ENCODE measurements at regions not wholly inside any gene's neighbourhood (a gene's known extent, or its start where the extent isn't known, plus 50 kb on each side); places are given as distances from the start of the nearest gene placed in this dataset.

GRCh38 chr2:211086049-211086448 lies 529.6 kb downstream of the CPS1 start:
- H3K9me3 ChIP-seq, result no peaks in the 10 kb centered on the region
- 72 to 79% methylated on average over 3 of the region's 3 CpGs for WGBS, 2 donors
- no peak overlapping the region for H3K4me3 ChIP-seq
- H3K36me3 ChIP-seq, result no peaks in the 10 kb centered on the region
- no peaks in the 10 kb centered on the region for H3K4me1 ChIP-seq
- no peaks in the 10 kb centered on the region for H3K27me3 ChIP-seq
- H3K27ac ChIP-seq, result no peak overlapping the region
- TF ChIP-seq POLR2A (IDR thresholded peaks at IDR 0.05), result no peak
- TF ChIP-seq, protein P1, sequence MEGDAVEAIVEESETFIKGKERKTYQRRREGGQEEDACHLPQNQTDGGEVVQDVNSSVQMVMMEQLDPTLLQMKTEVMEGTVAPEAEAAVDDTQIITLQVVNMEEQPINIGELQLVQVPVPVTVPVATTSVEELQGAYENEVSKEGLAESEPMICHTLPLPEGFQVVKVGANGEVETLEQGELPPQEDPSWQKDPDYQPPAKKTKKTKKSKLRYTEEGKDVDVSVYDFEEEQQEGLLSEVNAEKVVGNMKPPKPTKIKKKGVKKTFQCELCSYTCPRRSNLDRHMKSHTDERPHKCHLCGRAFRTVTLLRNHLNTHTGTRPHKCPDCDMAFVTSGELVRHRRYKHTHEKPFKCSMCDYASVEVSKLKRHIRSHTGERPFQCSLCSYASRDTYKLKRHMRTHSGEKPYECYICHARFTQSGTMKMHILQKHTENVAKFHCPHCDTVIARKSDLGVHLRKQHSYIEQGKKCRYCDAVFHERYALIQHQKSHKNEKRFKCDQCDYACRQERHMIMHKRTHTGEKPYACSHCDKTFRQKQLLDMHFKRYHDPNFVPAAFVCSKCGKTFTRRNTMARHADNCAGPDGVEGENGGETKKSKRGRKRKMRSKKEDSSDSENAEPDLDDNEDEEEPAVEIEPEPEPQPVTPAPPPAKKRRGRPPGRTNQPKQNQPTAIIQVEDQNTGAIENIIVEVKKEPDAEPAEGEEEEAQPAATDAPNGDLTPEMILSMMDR (IDR thresholded peaks at IDR 0.05), result no peak
- TF ChIP-seq EP300 (IDR thresholded peaks at IDR 0.05), result no peak
- DNase-seq (ENCODE audit: low spot score in 2 of 2), result no peak

GRCh38 chr2:211089127-211089526 lies 532.7 kb downstream of the CPS1 start:
- Histone ChIP-seq H3K27me3 (no peaks in the 10 kb centered on the region), H3K27ac (no peak overlapping the region), H3K4me1 (no peaks in the 10 kb centered on the region), H3K9me3 (no peaks in the 10 kb centered on the region), H3K36me3 (no peaks in the 10 kb centered on the region), H3K4me3 (no peak overlapping the region)
- DNase-seq (ENCODE audit: low spot score in 2 of 2), result no peak
- TF ChIP-seq, protein P1 (IDR thresholded peaks at IDR 0.05), result no peak
- TF ChIP-seq POLR2A (IDR thresholded peaks at IDR 0.05), result no peak
- TF ChIP-seq EP300 (IDR thresholded peaks at IDR 0.05), result no peak
- WGBS, 2 donors, result 59 to 62% methylated on average over 3 of the region's 3 CpGs

DNA sequence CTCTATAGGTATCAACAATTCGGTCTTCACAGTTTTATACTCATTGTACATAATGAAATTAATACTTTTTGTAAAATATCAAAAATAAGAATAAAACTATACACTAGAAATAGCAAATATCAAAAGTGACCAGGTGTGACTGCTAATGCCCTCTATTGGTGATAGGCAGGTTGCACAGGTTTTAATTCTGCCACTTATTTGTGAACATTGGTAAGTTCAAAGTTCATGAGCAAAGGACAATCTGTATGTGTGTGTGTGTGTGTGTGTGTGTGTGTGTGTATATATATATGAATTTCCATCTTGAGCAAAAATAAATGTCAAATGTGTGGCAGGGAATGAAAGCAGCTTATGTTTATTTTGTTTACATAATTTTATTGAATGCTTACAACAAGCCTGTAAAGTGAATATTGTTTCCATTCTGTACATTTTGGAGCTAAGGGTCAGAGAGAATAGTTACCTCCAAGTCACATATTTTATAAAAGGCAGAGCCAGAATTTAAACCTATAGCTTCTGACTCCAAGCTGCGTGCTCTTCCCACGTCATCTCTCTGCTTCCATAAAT lies 537.4 kb downstream of the CPS1 start:
- DNase-seq (ENCODE audit: low spot score in 2 of 2), result no peak
- 80 to 88% methylated on average over 3 of the region's 3 CpGs for WGBS, 2 donors
- no peak overlapping the region for H3K27ac ChIP-seq
- no peaks in the 10 kb centered on the region for H3K27me3 ChIP-seq
- H3K9me3 ChIP-seq, result peaks cover 0 to 8% (median 0%) of the 10 kb centered on the region in 4 donors
- H3K4me3 ChIP-seq, result no peak overlapping the region
- H3K36me3 ChIP-seq, result no peaks in the 10 kb centered on the region
- no peaks in the 10 kb centered on the region for H3K4me1 ChIP-seq
- TF ChIP-seq POLR2A (IDR thresholded peaks at IDR 0.05) (no peak), EP300 (IDR thresholded peaks at IDR 0.05) (no peak)
- TF ChIP-seq, protein P1 (IDR thresholded peaks at IDR 0.05), result peak in 1 of 5 experiments; percentile 9

GRCh38 chr2:211103989-211104388 lies 547.6 kb downstream of the CPS1 start:
- Histone ChIP-seq H3K27ac (no peak overlapping the region), H3K9me3 (peaks cover 0 to 5% (median 0%) of the 10 kb centered on the region in 4 donors), H3K27me3 (no peaks in the 10 kb centered on the region), H3K4me1 (no peaks in the 10 kb centered on the region), H3K36me3 (no peaks in the 10 kb centered on the region), H3K4me3 (no peak overlapping the region)
- 27 to 29% methylated on average over 4 of the region's 4 CpGs for WGBS, 2 donors
- TF ChIP-seq, protein P1 (IDR thresholded peaks at IDR 0.05), result no peak
- TF ChIP-seq EP300 (IDR thresholded peaks at IDR 0.05) (no peak), POLR2A (IDR thresholded peaks at IDR 0.05) (no peak)
- peak in 1 of 2 donors; percentile 12 for DNase-seq (ENCODE audit: low spot score in 2 of 2)

DNA sequence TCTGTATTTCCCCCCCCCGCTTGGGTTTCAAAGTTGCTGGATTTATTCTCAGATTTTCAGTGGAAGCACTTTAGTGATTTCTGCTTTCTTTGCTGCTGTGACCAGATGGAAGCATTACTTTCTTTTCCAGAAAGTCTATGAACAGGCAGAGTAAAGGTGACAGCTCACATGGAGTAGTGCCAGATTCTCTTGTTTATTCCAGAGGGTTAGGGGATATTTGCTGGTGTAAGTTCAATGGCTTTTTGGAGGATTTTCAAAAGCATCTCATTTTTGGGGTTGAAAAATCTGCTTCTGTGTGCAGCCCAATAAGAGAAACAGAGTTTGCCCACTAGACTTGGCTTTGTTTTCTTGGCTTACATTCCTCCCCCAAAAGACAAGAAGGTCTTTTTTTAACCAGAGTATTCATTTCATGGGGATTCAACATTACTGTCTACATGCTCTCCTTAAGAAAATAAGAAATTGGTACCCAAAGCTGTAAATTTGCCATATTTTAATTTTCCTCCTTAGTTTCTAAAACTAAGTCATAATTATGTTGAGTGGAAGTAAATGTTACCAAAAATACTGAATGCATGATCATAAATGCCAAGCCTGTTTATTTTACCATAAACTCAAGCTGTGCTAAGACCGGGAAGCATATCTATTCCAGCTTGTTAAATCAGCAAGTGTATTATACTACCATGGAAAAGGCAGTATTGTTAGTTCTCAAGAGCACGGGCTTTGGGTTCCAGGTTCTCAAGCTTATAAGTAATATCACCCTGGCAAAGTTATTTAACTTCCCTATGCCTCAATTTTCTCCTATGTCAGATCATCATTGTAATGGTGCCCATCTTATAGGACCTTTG lies 557.2 kb downstream of the CPS1 start:
- Histone ChIP-seq H3K4me3 (no peak overlapping the region), H3K27ac (no peak overlapping the region), H3K9me3 (no peaks in the 10 kb centered on the region), H3K27me3 (no peaks in the 10 kb centered on the region), H3K4me1 (peaks cover 0 to 21% (median 0%) of the 10 kb centered on the region in 4 donors), H3K36me3 (no peaks in the 10 kb centered on the region)
- 27 to 42% methylated on average over 3 of the region's 3 CpGs for WGBS, 2 donors
- TF ChIP-seq POLR2A (IDR thresholded peaks at IDR 0.05), result no peak
- TF ChIP-seq, protein P1 (IDR thresholded peaks at IDR 0.05), result no peak
- no peak for TF ChIP-seq EP300 (IDR thresholded peaks at IDR 0.05)
- no peak for DNase-seq (ENCODE audit: low spot score in 2 of 2)
